Mesenchymal stem cell (in vitro differentiated cells and primary cell): ENCODE measurements at regions not wholly inside any gene's neighbourhood (a gene's known extent, or its start where the extent isn't known, plus 50 kb on each side); places are given as distances from the start of the nearest gene placed in this dataset.
"Not testable (repeated sequence)": the region's sequence is repeated elsewhere in the genome, so short reads cannot be mapped to it uniquely, and the experiment has no call there.

Source experiments
- DNase-seq: peaks from one replicate; pipeline ENCODE4 v3.0.0-alpha.2; 2013
- H2AFZ ChIP-seq: one replicate; pipeline ENCODE4 v1.6.1; 2013; ENCODE audit warnings: low read depth, mild to moderate bottlenecking, control low read depth, inconsistent platforms, low read length, moderate library complexity
- H2AK5ac ChIP-seq: 2 replicates; pipeline ENCODE4 v1.6.1; 2013; ENCODE audit warnings: low read length, moderate library complexity, mild to moderate bottlenecking, inconsistent platforms; ENCODE audit not compliant: severe bottlenecking
- H2BK120ac ChIP-seq: one replicate; pipeline ENCODE4 v1.6.1; 2013; ENCODE audit warnings: low read depth, mild to moderate bottlenecking, inconsistent platforms, low read length, moderate library complexity
- H2BK12ac ChIP-seq, 2 experiments: one replicate each; pipeline ENCODE4 v1.6.1; 2013; ENCODE audit warnings: inconsistent platforms in 2 of 2, low read length in 2 of 2, mild to moderate bottlenecking in 2 of 2, moderate library complexity in 2 of 2, control low read depth in 1 of 2
- H2BK15ac ChIP-seq: one replicate; pipeline ENCODE4 v1.6.1; 2013; ENCODE audit warnings: mild to moderate bottlenecking, low read depth, inconsistent platforms; ENCODE audit not compliant: poor library complexity, severe bottlenecking
- H2BK5ac ChIP-seq: 2 replicates; pipeline ENCODE4 v1.6.1; 2013; ENCODE audit warnings: low read depth, mild to moderate bottlenecking, low read length, control low read depth, inconsistent platforms; ENCODE audit not compliant: poor library complexity, severe bottlenecking
- H3K14ac ChIP-seq, 2 experiments: one replicate each; pipeline ENCODE4 v1.6.1; 2013; ENCODE audit warnings: inconsistent platforms in 2 of 2, low read length in 2 of 2, control low read depth in 1 of 2, mild to moderate bottlenecking in 1 of 2, moderate library complexity in 1 of 2
- H3K18ac ChIP-seq, 2 experiments: one replicate each; pipeline ENCODE4 v1.6.1; 2013; ENCODE audit warnings: inconsistent platforms in 2 of 2, low read length in 2 of 2, control low read depth in 1 of 2, low read depth in 1 of 2, mild to moderate bottlenecking in 1 of 2
- H3K23ac ChIP-seq, 2 experiments: one replicate each; pipeline ENCODE4 v1.6.1; 2013; ENCODE audit warnings: inconsistent platforms in 2 of 2, low read length in 2 of 2, mild to moderate bottlenecking in 2 of 2, moderate library complexity in 2 of 2, control low read depth in 1 of 2
- H3K27ac ChIP-seq: 2 replicates; pipeline ENCODE4 v1.5.1; 2013; ENCODE audit warnings: mild to moderate bottlenecking, moderate library complexity, low read length, control low read depth, inconsistent platforms; ENCODE audit not compliant: poor library complexity, severe bottlenecking
- H3K27me3 ChIP-seq, 2 experiments: 2 replicates each; pipeline versions ENCODE4 v1.6.1 to v1.7.0; 2013; ENCODE audit warnings: low read length in 2 of 2, mild to moderate bottlenecking in 2 of 2, moderate library complexity in 2 of 2, control low read depth in 1 of 2, inconsistent platforms in 1 of 2; ENCODE audit not compliant: control insufficient read depth in 1 of 2, insufficient read depth in 1 of 2
- H3K36me3 ChIP-seq, 2 experiments: 2 replicates each; pipeline versions ENCODE4 v1.6.1 to v1.7.0; 2013; ENCODE audit warnings: low read length in 2 of 2, control low read depth in 1 of 2, inconsistent platforms in 1 of 2, low read depth in 1 of 2, mild to moderate bottlenecking in 1 of 2; ENCODE audit not compliant: insufficient read depth in 2 of 2, control insufficient read depth in 1 of 2
- H3K4ac ChIP-seq, 2 experiments: one replicate each; pipeline ENCODE4 v1.6.1; 2013; ENCODE audit warnings: inconsistent platforms in 2 of 2, low read length in 2 of 2, mild to moderate bottlenecking in 2 of 2, moderate library complexity in 2 of 2, control low read depth in 1 of 2, low read depth in 1 of 2
- H3K4me1 ChIP-seq: 2 replicates; pipeline ENCODE4 v1.6.1; 2013; ENCODE audit warnings: low read depth, low read length, control low read depth; ENCODE audit not compliant: control insufficient read depth, insufficient read depth
- H3K4me2 ChIP-seq: 2 replicates; pipeline ENCODE4 v1.6.1; 2013; ENCODE audit warnings: low read length, mild to moderate bottlenecking, inconsistent platforms; ENCODE audit not compliant: poor library complexity, severe bottlenecking
- H3K4me3 ChIP-seq, 2 experiments: 2 replicates each; pipeline versions ENCODE4 v1.5.1 to v1.7.0; 2013; ENCODE audit warnings: low read length in 2 of 2, mild to moderate bottlenecking in 2 of 2, control low read depth in 1 of 2, low read depth in 1 of 2; ENCODE audit not compliant: insufficient read depth in 1 of 2
- H3K79me1 ChIP-seq: replicated peaks from 2 replicates; pipeline ENCODE4 v1.6.1; 2013; ENCODE audit warnings: mild to moderate bottlenecking, control low read depth, low read length, inconsistent platforms; ENCODE audit not compliant: poor library complexity, severe bottlenecking
- H3K9ac ChIP-seq: 2 replicates; pipeline ENCODE4 v1.7.0; 2013; ENCODE audit warnings: mild to moderate bottlenecking, low read length, moderate library complexity
- H3K9me3 ChIP-seq: 2 replicates; pipeline ENCODE4 v1.7.0; 2013; ENCODE audit warnings: mild to moderate bottlenecking, low read length; ENCODE audit not compliant: control insufficient read depth
- H4K8ac ChIP-seq: one replicate; pipeline ENCODE4 v1.6.1; 2013; ENCODE audit warnings: inconsistent platforms, mild to moderate bottlenecking, low read length, moderate library complexity
- H4K91ac ChIP-seq: one replicate; pipeline ENCODE4 v1.6.1; 2013; ENCODE audit warnings: mild to moderate bottlenecking, low read length, inconsistent platforms
- WGBS: methylation state at CpG from one replicate; pipeline ENCODE4 v1.1.7; 2013; ENCODE audit warnings: mixed read lengths; 5-methylcytosine and 5-hydroxymethylcytosine counted together

GRCh38 chr1:146401281-146401825, 172.5 kb upstream of the NOTCH2NLA start:
- peak; percentile 15 for DNase-seq
- not testable (repeated sequence) for H3K23ac ChIP-seq, H2AK5ac ChIP-seq, H3K27me3 ChIP-seq, H2BK15ac ChIP-seq, H3K36me3 ChIP-seq, H3K4me3 ChIP-seq, H2BK12ac ChIP-seq, H4K8ac ChIP-seq, H3K4me2 ChIP-seq, H3K79me1 ChIP-seq, H2AFZ ChIP-seq, H3K27ac ChIP-seq, H3K18ac ChIP-seq, H4K91ac ChIP-seq, H3K4ac ChIP-seq, H3K4me1 ChIP-seq, H3K9me3 ChIP-seq, H3K9ac ChIP-seq, H2BK5ac ChIP-seq, H2BK120ac ChIP-seq, H3K14ac ChIP-seq
- WGBS: 27% methylated on average over 5 of the region's 7 CpGs

- H3K23ac ChIP-seq, H3K9ac ChIP-seq, H3K9me3 ChIP-seq, DNase-seq, H2BK120ac ChIP-seq, H4K91ac ChIP-seq, H3K4me3 ChIP-seq, H2AFZ ChIP-seq, H2AK5ac ChIP-seq, H2BK5ac ChIP-seq, H3K27ac ChIP-seq, H3K4ac ChIP-seq, H3K18ac ChIP-seq, H3K36me3 ChIP-seq, H3K4me2 ChIP-seq, H3K4me1 ChIP-seq, H3K27me3 ChIP-seq, H2BK12ac ChIP-seq, H4K8ac ChIP-seq, H3K14ac ChIP-seq, H3K79me1 ChIP-seq, H2BK15ac ChIP-seq: not testable (repeated sequence)
- 79% methylated on average over 5 of the region's 8 CpGs for WGBS
Observed at GRCh38 chr1:146400173-146401121, 171.6 kb upstream of the NOTCH2NLA start.

DNA sequence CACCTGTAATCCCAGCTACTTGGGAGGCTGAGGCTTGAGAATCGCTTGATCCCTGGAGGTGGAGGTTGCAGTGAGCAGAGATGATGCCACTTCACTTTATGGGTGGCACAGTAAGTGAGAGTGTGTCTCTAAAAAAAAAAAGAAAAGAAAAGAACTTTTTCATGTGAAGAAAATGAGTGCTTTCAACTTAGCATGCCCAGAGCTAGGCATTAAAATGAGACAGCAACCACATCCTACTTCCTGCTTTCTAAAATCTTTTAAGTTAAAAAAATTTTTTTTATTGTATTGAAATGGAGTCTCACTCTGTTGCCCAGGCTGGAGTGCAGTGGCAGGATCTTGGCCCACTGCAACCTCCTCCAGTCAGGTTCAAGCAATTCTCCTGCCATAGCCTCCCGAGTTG, 170.4 kb upstream of the NOTCH2NLA start:
- not testable (repeated sequence) for H2BK12ac ChIP-seq, H3K4me2 ChIP-seq, H3K4me3 ChIP-seq, H3K36me3 ChIP-seq, H3K14ac ChIP-seq, H4K91ac ChIP-seq, DNase-seq, H3K18ac ChIP-seq, H2BK5ac ChIP-seq, H2BK120ac ChIP-seq, H2BK15ac ChIP-seq, H3K27me3 ChIP-seq, H3K23ac ChIP-seq, H3K27ac ChIP-seq, H2AK5ac ChIP-seq, H3K79me1 ChIP-seq, H3K9me3 ChIP-seq, H2AFZ ChIP-seq, H4K8ac ChIP-seq, H3K4me1 ChIP-seq, H3K4ac ChIP-seq, H3K9ac ChIP-seq
- 100% methylated on average over 1 of the region's 2 CpGs for WGBS

GRCh38 chr1:146396801-146397200, 168.0 kb upstream of the NOTCH2NLA start:
- H3K4me3 ChIP-seq, H3K18ac ChIP-seq, H2BK12ac ChIP-seq, H2AK5ac ChIP-seq, H3K27ac ChIP-seq, DNase-seq, H3K27me3 ChIP-seq, H3K23ac ChIP-seq, H3K9ac ChIP-seq, H2AFZ ChIP-seq, H3K9me3 ChIP-seq, H3K79me1 ChIP-seq, H3K14ac ChIP-seq, H2BK120ac ChIP-seq, H2BK5ac ChIP-seq, H4K8ac ChIP-seq, H3K4ac ChIP-seq, H3K4me1 ChIP-seq, H2BK15ac ChIP-seq, H3K36me3 ChIP-seq, H3K4me2 ChIP-seq, H4K91ac ChIP-seq: not testable (repeated sequence)
